ENCODE measurements at regions not wholly inside any gene's neighbourhood (a gene's known extent, or its start where the extent isn't known, plus 50 kb on each side); places are given as distances from the start of the nearest gene placed in this dataset.

DNA sequence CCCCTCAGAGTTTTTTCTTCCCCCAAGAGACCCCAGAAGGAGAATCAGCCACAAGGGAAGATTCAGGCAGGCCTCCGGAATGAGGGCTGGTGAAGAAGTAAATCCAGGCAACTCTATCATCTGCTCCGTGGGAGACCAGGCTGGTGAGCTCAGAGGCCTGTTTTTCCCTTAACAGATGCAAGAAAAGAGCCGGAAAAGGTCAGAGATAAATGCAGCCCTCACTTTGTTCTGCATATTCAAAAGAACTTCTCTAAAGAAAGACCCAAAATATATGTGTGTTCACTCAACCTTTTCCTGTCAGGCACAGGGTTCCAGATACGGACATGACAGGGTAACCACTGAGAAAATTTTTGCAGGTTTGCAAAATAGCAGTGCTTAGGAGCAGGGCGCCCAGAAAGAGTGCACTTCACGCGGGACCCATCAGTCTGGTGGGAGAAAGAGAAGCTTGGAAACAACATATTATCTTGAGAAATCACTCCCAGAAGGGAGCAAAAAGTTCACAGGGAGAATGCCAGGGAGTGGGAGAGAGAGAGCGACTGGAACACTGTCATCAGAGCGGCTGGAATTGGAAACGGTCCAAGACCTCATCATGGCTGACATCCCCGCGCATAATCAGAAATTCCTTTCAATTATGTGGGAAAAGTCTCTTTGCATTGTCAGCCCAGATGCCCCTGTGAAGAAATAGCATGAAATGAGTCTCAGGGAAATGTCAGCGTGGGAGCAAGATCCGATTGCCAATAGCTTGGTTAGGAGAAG, 244.8 kb upstream of the SLC14A2 start:
- TF ChIP-seq, protein P1, sequence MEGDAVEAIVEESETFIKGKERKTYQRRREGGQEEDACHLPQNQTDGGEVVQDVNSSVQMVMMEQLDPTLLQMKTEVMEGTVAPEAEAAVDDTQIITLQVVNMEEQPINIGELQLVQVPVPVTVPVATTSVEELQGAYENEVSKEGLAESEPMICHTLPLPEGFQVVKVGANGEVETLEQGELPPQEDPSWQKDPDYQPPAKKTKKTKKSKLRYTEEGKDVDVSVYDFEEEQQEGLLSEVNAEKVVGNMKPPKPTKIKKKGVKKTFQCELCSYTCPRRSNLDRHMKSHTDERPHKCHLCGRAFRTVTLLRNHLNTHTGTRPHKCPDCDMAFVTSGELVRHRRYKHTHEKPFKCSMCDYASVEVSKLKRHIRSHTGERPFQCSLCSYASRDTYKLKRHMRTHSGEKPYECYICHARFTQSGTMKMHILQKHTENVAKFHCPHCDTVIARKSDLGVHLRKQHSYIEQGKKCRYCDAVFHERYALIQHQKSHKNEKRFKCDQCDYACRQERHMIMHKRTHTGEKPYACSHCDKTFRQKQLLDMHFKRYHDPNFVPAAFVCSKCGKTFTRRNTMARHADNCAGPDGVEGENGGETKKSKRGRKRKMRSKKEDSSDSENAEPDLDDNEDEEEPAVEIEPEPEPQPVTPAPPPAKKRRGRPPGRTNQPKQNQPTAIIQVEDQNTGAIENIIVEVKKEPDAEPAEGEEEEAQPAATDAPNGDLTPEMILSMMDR (IDR thresholded peaks at IDR 0.05): no peak
- no peak for TF ChIP-seq POLR2A (IDR thresholded peaks at IDR 0.05)
